ENCODE measurements at regions not wholly inside any gene's neighbourhood (a gene's known extent, or its start where the extent isn't known, plus 50 kb on each side); places are given as distances from the start of the nearest gene placed in this dataset.

DNA sequence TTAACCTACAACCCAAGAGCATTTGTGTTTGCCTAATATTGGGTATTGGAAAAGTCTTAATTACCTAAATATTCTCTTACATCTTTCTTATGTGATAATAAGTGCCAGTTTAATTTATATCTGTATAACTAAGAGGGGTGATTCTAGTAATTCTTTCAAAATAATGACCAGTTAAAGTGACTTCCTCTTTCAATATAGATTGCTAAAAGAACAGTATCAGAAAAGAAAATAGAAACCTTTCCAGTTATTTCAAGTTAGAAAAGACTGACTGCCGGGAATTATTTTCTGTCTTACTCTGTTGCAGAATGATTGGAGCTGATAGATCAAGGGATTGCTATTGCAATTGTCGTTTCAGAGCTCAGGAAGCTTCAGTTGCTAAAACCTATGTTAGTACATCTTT lies 525.0 kb upstream of the SEMA3D start (continued):
- TF ChIP-seq, protein P1, sequence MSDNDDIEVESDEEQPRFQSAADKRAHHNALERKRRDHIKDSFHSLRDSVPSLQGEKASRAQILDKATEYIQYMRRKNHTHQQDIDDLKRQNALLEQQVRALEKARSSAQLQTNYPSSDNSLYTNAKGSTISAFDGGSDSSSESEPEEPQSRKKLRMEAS (IDR thresholded peaks at IDR 0.05): no peak
- TF ChIP-seq, protein P2, sequence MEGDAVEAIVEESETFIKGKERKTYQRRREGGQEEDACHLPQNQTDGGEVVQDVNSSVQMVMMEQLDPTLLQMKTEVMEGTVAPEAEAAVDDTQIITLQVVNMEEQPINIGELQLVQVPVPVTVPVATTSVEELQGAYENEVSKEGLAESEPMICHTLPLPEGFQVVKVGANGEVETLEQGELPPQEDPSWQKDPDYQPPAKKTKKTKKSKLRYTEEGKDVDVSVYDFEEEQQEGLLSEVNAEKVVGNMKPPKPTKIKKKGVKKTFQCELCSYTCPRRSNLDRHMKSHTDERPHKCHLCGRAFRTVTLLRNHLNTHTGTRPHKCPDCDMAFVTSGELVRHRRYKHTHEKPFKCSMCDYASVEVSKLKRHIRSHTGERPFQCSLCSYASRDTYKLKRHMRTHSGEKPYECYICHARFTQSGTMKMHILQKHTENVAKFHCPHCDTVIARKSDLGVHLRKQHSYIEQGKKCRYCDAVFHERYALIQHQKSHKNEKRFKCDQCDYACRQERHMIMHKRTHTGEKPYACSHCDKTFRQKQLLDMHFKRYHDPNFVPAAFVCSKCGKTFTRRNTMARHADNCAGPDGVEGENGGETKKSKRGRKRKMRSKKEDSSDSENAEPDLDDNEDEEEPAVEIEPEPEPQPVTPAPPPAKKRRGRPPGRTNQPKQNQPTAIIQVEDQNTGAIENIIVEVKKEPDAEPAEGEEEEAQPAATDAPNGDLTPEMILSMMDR (IDR thresholded peaks at IDR 0.05; ENCODE audit: control extremely low read depth in 1 of 3, insufficient read depth in 1 of 3, low read depth in 1 of 3, low read length in 3 of 3): no peak
- no peak for TF ChIP-seq HDAC6 (IDR thresholded peaks at IDR 0.05; ENCODE audit: low read depth, low read length)
- no peak for TF ChIP-seq RNF2 (IDR thresholded peaks at IDR 0.05; ENCODE audit: borderline replicate concordance, low read depth, low read length, missing control alignments, poor library complexity, severe bottlenecking)
- TF ChIP-seq BACH1 (IDR thresholded peaks at IDR 0.05; ENCODE audit: low read length): no peak
- TF ChIP-seq NRF1 (IDR thresholded peaks at IDR 0.05; ENCODE audit: low read depth, low read length): no peak
- TF ChIP-seq, protein P3, sequence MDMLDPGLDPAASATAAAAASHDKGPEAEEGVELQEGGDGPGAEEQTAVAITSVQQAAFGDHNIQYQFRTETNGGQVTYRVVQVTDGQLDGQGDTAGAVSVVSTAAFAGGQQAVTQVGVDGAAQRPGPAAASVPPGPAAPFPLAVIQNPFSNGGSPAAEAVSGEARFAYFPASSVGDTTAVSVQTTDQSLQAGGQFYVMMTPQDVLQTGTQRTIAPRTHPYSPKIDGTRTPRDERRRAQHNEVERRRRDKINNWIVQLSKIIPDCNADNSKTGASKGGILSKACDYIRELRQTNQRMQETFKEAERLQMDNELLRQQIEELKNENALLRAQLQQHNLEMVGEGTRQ (IDR thresholded peaks at IDR 0.05; ENCODE audit: low read length): no peak

All from H1 (cell line).